ENCODE measurements at regions not wholly inside any gene's neighbourhood (a gene's known extent, or its start where the extent isn't known, plus 50 kb on each side); places are given as distances from the start of the nearest gene placed in this dataset.

DNA sequence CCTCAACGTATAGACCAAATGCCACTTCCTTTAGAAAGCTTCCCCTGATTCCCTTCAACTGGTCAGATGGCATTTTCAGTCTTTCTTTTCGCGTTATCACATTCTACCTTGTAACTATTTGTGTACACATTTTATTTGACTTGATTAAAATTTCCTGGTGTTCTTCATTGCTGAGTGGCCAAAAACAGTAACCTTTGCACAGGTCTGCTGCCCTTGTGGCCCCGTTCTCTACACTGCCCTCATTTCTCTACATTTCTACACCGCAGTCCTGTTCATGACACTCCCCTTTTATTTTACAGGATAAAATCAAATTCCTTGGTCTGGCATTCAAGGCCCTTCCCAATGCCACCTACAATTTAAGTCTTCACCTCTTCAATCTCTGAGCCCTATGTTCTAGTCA is 334.2 kb upstream of the SLC30A5 start:
- TF ChIP-seq, protein P1, sequence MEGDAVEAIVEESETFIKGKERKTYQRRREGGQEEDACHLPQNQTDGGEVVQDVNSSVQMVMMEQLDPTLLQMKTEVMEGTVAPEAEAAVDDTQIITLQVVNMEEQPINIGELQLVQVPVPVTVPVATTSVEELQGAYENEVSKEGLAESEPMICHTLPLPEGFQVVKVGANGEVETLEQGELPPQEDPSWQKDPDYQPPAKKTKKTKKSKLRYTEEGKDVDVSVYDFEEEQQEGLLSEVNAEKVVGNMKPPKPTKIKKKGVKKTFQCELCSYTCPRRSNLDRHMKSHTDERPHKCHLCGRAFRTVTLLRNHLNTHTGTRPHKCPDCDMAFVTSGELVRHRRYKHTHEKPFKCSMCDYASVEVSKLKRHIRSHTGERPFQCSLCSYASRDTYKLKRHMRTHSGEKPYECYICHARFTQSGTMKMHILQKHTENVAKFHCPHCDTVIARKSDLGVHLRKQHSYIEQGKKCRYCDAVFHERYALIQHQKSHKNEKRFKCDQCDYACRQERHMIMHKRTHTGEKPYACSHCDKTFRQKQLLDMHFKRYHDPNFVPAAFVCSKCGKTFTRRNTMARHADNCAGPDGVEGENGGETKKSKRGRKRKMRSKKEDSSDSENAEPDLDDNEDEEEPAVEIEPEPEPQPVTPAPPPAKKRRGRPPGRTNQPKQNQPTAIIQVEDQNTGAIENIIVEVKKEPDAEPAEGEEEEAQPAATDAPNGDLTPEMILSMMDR (IDR thresholded peaks at IDR 0.05), result no peak
- no peak for TF ChIP-seq EP300 (IDR thresholded peaks at IDR 0.05)
